Duodenal mucosa (tissue), 2 donors: ENCODE measurements at regions not wholly inside any gene's neighbourhood (a gene's known extent, or its start where the extent isn't known, plus 50 kb on each side); places are given as distances from the start of the nearest gene placed in this dataset.

Source experiments
- H3K27ac ChIP-seq: one replicate; pipeline ENCODE4 v1.7.0; 2013; ENCODE audit warnings: low read depth, low read length
- H3K27me3 ChIP-seq, 2 donors: one replicate each; pipeline ENCODE4 v1.7.0; 2013; ENCODE audit warnings: low read length in 2 of 2, control low read depth in 1 of 2; ENCODE audit not compliant: insufficient read depth in 2 of 2, control insufficient read depth in 1 of 2
- H3K36me3 ChIP-seq, 2 donors: one replicate each; pipeline ENCODE4 v1.7.0; 2013; ENCODE audit warnings: low read length in 2 of 2, control low read depth in 1 of 2; ENCODE audit not compliant: insufficient read depth in 2 of 2, control insufficient read depth in 1 of 2
- H3K4me1 ChIP-seq, 2 donors: one replicate each; pipeline ENCODE4 v1.7.0; 2013; ENCODE audit warnings: low read length in 2 of 2, control low read depth in 1 of 2; ENCODE audit not compliant: insufficient read depth in 2 of 2, control insufficient read depth in 1 of 2
- H3K4me3 ChIP-seq, 2 donors: one replicate each; pipeline ENCODE4 v1.7.0; 2013; ENCODE audit warnings: low read length in 2 of 2, low read depth in 1 of 2
- H3K9ac ChIP-seq, 2 donors: one replicate each; pipeline ENCODE4 v1.7.0; 2013; ENCODE audit warnings: low read length in 2 of 2, low read depth in 1 of 2
- H3K9me3 ChIP-seq, 2 donors: one replicate each; pipeline ENCODE4 v1.7.0; 2013; ENCODE audit warnings: low read length in 2 of 2, control low read depth in 1 of 2; ENCODE audit not compliant: control insufficient read depth in 1 of 2

GRCh38 chr10:7488418-7488829 is 77.6 kb upstream of the SFMBT2 start:
- peaks cover 6 to 13% of the 10 kb centered on the region in 2 donors for H3K4me1 ChIP-seq
- no peak overlapping the region for H3K4me3 ChIP-seq
- H3K27me3 ChIP-seq: no peaks in the 10 kb centered on the region
- H3K36me3 ChIP-seq: no peaks in the 10 kb centered on the region
- no peak overlapping the region for H3K27ac ChIP-seq
- no peaks in the 10 kb centered on the region for H3K9me3 ChIP-seq
- H3K9ac ChIP-seq: no peak overlapping the region

GRCh38 chr10:7487528-7487927 is 76.7 kb upstream of the SFMBT2 start:
- Histone ChIP-seq H3K27ac (no peak overlapping the region), H3K9ac (no peak overlapping the region), H3K27me3 (no peaks in the 10 kb centered on the region), H3K4me3 (no peak overlapping the region), H3K36me3 (no peaks in the 10 kb centered on the region), H3K4me1 (peaks cover 10 to 16% of the 10 kb centered on the region in 2 donors), H3K9me3 (no peaks in the 10 kb centered on the region)

- no peaks in the 10 kb centered on the region for H3K36me3 ChIP-seq
- H3K4me3 ChIP-seq: no peak overlapping the region
- no peaks in the 10 kb centered on the region for H3K9me3 ChIP-seq
- H3K27ac ChIP-seq: no peak overlapping the region
- peaks cover 10 to 15% of the 10 kb centered on the region in 2 donors for H3K4me1 ChIP-seq
- no peak overlapping the region for H3K9ac ChIP-seq
- no peaks in the 10 kb centered on the region for H3K27me3 ChIP-seq
These were observed 75.7 kb upstream of the SFMBT2 start for GRCh38 chr10:7486528-7486927.

GRCh38 chr10:7485799-7486198 is 75.0 kb upstream of the SFMBT2 start:
- no peaks in the 10 kb centered on the region for H3K27me3 ChIP-seq
- H3K9me3 ChIP-seq: no peaks in the 10 kb centered on the region
- no peak overlapping the region for H3K9ac ChIP-seq
- no peak overlapping the region for H3K27ac ChIP-seq
- H3K4me1 ChIP-seq: peaks cover 10 to 17% of the 10 kb centered on the region in 2 donors
- no peak overlapping the region for H3K4me3 ChIP-seq
- H3K36me3 ChIP-seq: no peaks in the 10 kb centered on the region

GRCh38 chr10:7485244-7485556 is 74.4 kb upstream of the SFMBT2 start:
- Histone ChIP-seq H3K4me3 (peak overlapping the region in 1 of 2 donors; percentile 53), H3K27ac (no peak overlapping the region), H3K9ac (no peak overlapping the region), H3K9me3 (no peaks in the 10 kb centered on the region), H3K27me3 (no peaks in the 10 kb centered on the region), H3K36me3 (no peaks in the 10 kb centered on the region), H3K4me1 (peaks cover 10 to 17% of the 10 kb centered on the region in 2 donors)

- Histone ChIP-seq H3K4me3 (peak overlapping the region in 1 of 2 donors; percentile 53), H3K27ac (no peak overlapping the region)
These were observed 73.8 kb upstream of the SFMBT2 start for GRCh38 chr10:7484456-7485243.

GRCh38 chr10:7483848-7484247 is 73.0 kb upstream of the SFMBT2 start:
- no peak overlapping the region for H3K27ac ChIP-seq
- H3K4me1 ChIP-seq: peaks cover 10 to 17% of the 10 kb centered on the region in 2 donors
- no peaks in the 10 kb centered on the region for H3K36me3 ChIP-seq
- H3K4me3 ChIP-seq: no peak overlapping the region
- no peaks in the 10 kb centered on the region for H3K27me3 ChIP-seq
- H3K9me3 ChIP-seq: no peaks in the 10 kb centered on the region
- H3K9ac ChIP-seq: no peak overlapping the region

More at GRCh38 chr10:7484456-7485243, 73.8 kb upstream of the SFMBT2 start:
- H3K27me3 ChIP-seq: no peaks in the 10 kb centered on the region
- no peaks in the 10 kb centered on the region for H3K9me3 ChIP-seq
- no peaks in the 10 kb centered on the region for H3K36me3 ChIP-seq
- peaks cover 10 to 17% of the 10 kb centered on the region in 2 donors for H3K4me1 ChIP-seq
- no peak overlapping the region for H3K9ac ChIP-seq

GRCh38 chr10:7482992-7483391 is 72.2 kb upstream of the SFMBT2 start:
- no peaks in the 10 kb centered on the region for H3K36me3 ChIP-seq
- H3K27me3 ChIP-seq: no peaks in the 10 kb centered on the region
- H3K4me1 ChIP-seq: peaks cover 8 to 17% of the 10 kb centered on the region in 2 donors
- no peak overlapping the region for H3K27ac ChIP-seq
- H3K9me3 ChIP-seq: no peaks in the 10 kb centered on the region
- no peak overlapping the region for H3K9ac ChIP-seq
- H3K4me3 ChIP-seq: no peak overlapping the region

- H3K36me3 ChIP-seq: no peaks in the 10 kb centered on the region
- no peak overlapping the region for H3K4me3 ChIP-seq
- H3K9me3 ChIP-seq: no peaks in the 10 kb centered on the region
- peaks cover 8 to 17% of the 10 kb centered on the region in 2 donors for H3K4me1 ChIP-seq
- no peak overlapping the region for H3K27ac ChIP-seq
- H3K27me3 ChIP-seq: no peaks in the 10 kb centered on the region
- no peak overlapping the region for H3K9ac ChIP-seq
These were observed 70.5 kb upstream of the SFMBT2 start for GRCh38 chr10:7481368-7481765.

GRCh38 chr10:7480742-7481367 is 70.0 kb upstream of the SFMBT2 start:
- no peak overlapping the region for H3K4me3 ChIP-seq
- H3K9ac ChIP-seq: no peak overlapping the region
- no peaks in the 10 kb centered on the region for H3K27me3 ChIP-seq
- H3K9me3 ChIP-seq: no peaks in the 10 kb centered on the region
- H3K27ac ChIP-seq: no peak overlapping the region
- peaks cover 8 to 17% of the 10 kb centered on the region in 2 donors for H3K4me1 ChIP-seq
- no peaks in the 10 kb centered on the region for H3K36me3 ChIP-seq
